Inflammatory macrophage treated with lipopolysaccharide for 4 hours (primary cell): ENCODE measurements at regions not wholly inside any gene's neighbourhood (a gene's known extent, or its start where the extent isn't known, plus 50 kb on each side); places are given as distances from the start of the nearest gene placed in this dataset.

Experiments used
- DNase-seq: peaks from one replicate; pipeline ENCODE4 v3.0.0-alpha.2; 2020

GRCh38 chr12:67593041-67593440 is 55.5 kb upstream of the DYRK2 start:
- no peak for DNase-seq

- no peak for DNase-seq
Measured at GRCh38 chr12:67593461-67594330, 54.8 kb upstream of the DYRK2 start.

- DNase-seq = no peak
Measured at GRCh38 chr12:67594888-67595287, 53.7 kb upstream of the DYRK2 start.

GRCh38 chr12:67595365-67595764 is 53.2 kb upstream of the DYRK2 start:
- DNase-seq = no peak

GRCh38 chr12:67598598-67598997 is 49.9 kb upstream of the DYRK2 start:
- DNase-seq = no peak
